ENCODE measurements at regions not wholly inside any gene's neighbourhood (a gene's known extent, or its start where the extent isn't known, plus 50 kb on each side); places are given as distances from the start of the nearest gene placed in this dataset.

DNA sequence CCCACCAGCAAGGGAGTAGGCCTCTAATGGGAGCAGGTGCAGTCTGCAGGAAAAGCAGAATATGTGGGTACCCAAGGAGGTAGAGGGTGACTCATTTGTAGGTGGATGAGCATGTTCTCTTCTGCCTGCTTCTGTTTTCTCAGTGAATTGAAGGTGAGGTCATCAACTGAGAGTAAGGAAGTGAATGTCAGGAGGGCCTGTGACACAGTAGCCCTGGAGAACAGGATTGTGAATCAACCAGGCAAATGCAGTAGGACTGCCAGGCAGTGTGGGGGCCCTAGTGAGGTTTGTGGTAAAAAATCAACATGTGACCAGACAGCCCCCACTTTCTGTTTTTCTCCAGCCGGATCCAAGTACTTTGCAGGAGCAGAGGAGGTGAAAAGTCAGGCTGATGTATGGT is 150.5 kb upstream of the SOX9 start:
- no peak for DNase-seq

DNA sequence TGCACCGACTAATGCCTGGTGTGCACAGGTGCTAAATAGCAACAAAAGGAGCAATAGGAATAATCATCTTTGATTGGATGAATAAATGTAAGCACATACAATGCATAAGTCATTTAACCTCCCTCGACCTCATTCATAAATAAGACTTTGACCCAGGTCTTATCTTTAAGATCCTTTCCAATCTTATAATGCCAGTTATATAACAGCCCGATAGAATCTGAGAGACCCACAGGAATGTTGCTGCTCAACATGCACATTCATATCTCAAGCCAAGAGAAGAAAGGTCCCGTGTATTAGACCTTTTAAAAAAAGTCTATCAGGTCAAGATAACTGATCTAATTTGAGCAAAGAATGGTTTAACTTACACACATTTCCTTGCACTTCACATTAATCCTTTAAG is 146.8 kb upstream of the SOX9 start:
- no peak for DNase-seq

DNA sequence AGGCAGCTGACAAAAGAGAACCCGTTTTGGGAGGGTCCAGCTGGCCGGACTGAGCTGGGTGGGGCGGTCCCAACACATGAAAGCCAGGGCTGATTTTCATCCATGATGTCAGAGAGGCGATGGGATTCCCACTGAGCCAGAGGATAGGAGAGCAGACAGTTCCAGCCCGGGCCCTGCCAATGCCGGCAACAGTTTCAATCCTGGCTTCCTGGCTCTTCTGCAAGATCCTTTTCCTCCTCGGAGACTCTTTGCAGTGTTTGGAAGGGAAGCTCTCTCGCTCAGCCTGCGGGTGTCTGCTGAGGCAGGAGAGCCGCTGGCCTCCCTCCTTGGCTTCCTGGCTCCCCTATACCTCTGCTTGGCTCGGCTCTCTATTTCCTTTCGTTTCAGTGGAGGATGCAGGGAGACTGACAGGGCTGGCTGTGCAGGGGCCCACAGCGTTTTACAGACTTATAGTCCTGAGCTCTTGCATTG is 145.5 kb upstream of the SOX9 start:
- DNase-seq, result no peak

DNA sequence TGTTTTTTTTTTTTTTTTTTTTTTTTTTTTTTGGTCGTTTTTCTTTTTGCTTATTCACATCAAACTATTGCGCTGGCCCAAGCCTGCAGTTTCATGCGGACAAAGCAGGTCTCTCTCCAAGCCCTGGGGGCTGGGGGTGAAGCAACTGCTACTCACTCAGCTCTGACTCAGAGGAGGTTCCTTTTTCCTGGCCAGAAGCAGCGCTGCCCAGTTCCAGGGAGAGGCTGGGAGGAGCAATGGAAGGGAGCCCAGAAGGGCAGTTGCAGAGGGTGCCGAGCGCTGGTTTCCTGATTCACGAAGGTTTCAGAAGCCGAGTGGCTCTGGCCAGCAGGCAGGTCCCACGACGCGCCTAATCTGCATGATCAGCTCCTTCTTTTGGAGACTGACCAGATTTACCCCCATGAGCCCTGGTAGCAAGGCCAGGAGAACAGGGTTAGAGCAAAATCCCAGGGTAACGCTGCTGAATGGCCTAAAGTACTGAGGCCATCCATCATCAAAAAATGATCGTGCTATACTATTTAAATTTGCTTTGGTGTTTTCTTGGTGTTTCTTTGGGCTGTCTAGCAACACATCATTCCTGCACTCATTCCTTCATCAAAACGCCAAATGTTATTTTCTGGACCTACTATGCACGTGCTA is 144.7 kb upstream of the SOX9 start:
- DNase-seq, result no peak

DNA sequence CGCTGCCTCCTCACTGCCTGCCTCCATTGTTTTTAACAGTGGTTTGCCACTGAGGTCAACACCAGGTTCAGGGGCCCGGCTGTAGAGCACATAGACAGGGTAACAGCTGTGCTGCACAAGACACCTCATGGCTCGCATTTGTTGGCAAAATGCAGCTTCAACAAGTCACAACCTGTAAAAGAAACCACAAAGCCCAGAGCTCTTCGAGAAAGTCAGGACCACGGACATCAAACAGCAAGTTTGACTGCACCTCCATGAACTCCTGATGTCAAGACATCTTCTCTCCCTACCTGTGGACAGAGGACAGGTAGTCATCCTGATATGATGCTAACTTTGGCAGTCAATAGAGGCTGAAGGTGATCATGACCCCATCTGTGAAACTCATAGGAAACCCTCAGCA is 142.4 kb upstream of the SOX9 start:
- no peak for DNase-seq

DNA sequence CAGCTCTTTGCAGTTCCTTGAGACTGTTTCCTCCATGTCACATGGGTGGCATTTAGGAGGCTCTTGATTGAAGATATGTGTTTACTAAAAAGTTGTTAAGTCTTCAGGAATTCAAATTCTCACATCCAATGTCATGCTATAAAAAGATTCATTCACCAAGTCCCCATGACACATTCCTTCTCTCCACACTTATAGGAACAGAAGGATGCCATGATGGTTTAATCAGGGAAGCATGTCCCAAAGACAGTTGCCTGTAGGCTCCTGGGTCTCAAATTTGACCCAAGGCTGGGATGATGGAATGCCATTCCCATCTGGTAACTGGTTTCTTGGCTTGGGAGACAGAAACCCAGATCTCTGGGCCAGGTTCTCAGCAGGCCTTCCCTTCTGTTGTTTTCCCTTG is 140.6 kb upstream of the SOX9 start:
- no peak for DNase-seq

DNA sequence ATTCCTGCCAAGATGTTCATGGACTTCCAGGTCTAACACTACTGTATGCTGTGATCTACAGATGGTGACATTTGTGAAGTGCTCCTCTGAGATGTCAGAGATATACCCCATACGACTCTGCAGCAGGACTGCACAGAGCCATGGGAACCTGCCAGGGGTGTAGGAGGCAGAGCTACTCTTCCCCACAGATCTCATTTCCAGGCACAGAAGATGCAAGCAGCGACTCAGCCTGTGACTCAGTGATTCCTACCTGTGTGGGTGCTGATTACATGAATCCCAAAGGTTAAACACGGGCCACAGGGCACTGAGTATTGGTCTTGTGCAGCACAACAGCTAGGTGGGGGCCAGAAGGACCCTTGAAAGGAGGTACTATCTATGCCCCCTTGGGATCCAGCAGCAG is 137.0 kb upstream of the SOX9 start:
- DNase-seq, result peak; percentile 21 to 30

DNA sequence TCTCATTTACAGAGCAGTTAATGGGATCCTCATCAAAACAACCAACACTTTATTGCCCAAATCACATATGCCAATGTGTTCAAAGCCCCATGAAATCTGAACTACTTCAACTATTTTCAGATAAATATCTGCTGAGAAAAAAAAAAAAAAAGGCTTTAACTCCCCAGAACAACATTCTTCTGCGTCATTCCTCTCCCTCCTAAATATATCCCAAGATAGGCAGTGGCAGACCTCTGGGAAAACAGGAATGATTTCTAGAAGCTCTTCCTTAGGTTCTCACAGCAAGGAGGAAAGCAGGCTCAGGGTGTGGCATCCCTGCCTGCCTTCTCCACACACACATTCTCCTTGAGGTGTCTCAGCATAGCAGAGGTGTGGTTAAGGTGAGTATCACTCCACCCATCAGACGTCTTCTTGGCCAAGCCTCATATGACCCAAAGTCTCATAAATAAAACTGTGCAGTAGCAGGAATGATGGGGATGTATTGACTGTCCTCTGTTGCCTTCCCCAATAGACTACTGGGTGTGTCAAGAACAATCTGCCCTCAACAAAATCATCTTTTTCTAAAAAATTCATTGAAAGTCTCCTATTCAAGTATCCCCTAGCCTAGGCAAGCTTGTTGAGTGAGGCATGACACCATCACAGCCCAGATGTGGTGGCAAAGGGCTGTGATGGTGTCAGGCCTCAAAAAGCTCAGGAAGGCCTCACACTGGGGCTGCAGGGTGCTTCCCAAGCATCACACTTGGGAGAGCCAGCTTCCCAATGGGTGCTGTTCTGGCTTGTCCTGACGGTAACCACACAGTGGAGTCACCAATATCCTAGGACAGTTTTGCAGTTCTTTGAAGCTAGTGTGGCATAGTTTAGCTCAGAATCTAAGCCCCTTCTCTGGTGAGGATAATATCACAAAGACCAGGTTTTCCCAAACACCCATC is 135.4 kb upstream of the SOX9 start:
- DNase-seq, result no peak

DNA sequence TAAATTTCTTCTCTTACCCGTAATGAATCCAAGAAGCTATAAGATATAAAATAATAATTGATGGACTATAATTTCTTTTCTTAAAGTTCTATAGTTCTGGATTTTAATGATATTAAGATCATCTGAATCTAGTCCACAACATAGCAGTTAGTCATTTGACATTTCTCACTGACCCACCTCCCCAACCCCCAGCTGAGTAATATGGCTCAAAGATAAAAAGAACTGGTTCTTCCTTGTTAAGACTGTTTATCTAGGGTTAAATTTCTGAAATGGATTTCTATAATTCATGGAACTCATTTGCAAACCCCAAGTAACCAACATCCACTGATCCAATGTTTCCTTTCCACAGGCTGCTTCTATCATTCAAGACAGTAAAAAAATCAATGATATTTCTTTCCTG is 133.9 kb upstream of the SOX9 start:
- no peak for DNase-seq

DNA sequence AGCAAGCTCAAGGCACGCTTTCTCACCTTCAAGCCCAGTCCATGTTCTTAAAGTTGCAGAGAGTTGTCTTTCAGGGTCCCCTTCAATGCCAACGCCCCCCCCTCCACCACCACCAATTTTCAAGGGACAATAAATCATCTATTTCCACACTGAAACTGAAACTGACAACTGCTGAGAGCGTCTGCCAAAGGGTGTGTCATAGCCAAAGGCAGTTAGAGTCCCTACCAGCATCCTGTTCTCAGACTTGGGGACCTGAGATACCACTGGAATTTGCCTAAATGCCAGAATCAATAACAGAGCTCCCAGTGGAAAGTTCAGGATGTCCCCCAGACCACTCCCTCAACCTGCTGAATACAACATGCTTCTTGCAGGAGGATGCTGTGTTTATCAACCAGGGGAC is 133.2 kb upstream of the SOX9 start:
- DNase-seq, result no peak

DNA sequence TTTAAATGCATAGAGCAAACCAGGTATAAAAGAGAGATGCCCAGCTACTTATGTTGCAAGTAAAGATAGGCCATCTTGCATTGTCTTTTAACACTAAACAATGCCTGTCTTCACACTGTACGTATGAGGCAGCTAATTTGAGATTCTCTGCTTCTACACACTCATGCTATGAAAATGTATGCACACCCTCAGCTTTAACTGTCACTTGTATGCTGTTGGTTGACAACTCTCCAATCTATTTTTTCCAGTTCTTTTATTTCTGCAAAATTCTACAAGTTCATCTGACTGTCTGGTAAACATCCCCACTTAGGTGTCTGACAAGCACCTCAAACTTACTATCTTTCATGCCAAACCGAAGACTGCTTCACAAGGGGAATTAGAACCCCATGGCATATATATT is 131.7 kb upstream of the SOX9 start:
- no peak for DNase-seq

DNA sequence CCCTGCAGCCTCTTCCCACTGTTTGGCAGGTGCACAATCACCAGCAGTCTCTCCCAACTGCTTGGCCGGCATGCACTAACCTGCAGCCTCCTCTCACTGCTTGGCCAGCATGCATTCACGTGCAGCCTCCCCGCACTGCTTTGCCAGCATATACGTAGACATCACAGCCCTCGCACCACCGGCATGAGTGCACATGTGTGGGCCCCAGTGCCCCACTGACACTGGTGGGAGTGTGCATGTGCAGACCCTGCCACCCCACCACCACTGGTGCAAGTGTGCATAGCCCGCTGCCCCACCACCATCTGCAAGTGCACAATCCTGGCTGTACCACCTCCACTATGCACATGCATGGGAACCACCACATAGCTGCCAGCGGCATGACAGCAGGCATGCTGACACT is 127.5 kb upstream of the SOX9 start:
- DNase-seq, result no peak

DNA sequence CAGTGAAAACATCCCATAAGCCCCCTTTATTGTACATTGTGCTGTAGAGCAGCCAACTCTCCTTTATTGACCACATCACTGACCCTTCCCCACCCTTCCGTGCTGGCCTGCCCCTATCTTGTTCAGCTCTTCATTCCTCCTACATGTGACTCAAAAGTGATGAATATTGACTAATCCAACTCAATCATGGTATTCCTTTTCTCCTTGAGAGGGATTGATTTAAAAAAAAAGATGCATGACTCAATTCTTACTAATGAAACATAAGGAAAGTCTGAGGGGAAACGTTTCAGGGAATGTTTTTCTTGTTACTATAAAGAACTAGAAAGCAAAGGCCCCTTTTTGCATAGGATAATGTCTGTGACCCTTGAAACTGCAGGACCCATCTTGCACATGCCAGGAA is 125.2 kb upstream of the SOX9 start:
- no peak for DNase-seq

DNA sequence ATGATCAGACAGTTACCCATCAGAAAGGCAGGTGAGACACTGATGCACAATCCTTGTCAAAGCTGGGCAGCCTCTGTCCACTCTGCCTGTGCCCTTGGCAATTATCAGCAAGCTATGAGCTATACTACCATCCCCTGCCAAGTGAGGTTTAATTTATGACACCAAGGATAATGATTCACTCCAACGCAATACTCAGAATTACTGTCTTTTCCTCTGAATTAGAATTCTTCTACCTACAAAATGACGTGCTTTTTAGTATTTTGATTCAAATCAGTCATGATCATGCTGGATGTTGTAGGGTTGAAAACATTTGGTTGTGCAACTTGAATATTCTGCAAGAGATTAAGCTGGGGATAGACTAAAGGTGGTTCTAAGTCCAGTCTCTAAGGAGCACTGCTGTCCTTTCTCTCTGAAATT is 116.8 kb upstream of the SOX9 start:
- no peak for DNase-seq

DNA sequence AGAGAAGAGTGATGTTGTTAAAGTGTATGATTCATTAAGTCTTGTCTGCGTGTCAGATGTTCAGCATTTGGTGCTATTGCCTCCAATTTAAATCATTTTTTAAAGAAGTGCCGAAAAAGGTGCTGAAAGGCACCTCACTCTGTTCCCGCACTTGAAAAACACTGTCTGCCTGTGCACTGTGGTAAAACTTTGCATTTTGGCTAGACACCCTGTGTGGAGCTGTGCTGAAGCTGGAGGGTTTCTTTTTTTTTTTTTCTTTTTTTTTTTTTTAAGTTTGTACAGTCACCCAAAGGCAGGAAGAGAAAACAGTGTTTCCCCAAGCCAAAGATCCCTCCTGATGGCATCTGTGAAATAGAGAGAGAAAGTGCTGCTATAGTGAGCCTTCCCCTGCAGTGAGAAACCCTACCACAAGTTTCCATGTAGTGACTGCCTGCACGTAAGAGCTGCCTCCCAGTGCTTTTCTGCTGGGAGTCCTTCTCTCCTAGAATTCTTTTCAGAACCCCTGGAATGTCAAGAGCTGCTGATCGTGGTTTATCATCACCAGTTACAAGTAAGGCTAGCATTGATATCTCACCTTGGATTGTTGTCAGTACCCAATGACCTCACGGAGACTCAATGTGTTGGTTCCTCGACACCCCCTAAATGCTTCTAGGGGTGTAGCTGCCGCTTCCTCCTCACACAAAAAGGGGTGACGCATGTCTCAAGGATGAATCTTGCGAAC is 116.0 kb upstream of the SOX9 start:
- no peak for DNase-seq

DNA sequence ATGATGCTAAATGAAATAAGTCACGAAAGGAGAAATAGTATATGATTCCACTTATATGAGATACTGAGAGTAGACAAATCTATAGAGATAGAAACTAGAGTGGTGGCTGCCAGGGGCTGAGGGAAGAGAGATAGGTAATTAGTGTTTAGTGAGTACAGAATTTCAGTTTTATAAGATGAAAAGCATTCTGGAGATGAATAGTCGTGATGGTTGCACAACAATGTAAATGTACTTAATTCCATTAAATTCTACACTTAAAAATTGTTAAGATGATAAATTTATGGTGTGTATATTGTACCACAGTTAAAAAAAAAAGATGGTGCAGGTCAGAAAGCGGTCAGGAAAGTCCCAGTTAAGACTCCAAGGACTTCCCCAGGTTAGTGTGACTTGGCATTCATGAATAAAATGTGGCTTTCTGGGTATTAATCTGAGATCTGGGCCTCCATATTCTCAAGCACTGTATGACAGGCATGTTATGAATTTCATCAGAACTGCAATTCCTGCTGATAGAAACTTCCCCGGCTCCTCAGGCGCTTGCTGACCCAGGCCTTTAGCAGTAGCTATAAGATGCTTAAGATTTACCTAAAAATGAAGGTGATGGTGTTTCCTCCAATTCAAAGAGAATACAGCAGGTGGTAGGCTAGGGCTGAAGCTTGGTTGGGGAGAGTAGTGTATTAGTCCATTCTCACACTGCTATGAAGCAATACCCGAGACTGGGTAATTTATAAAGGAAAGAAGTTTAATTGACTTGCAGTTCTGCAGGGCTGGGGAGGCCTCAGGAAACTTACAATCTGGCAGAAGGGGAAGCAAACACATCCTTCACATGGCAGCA is 115.3 kb upstream of the SOX9 start:
- no peak for DNase-seq

DNA sequence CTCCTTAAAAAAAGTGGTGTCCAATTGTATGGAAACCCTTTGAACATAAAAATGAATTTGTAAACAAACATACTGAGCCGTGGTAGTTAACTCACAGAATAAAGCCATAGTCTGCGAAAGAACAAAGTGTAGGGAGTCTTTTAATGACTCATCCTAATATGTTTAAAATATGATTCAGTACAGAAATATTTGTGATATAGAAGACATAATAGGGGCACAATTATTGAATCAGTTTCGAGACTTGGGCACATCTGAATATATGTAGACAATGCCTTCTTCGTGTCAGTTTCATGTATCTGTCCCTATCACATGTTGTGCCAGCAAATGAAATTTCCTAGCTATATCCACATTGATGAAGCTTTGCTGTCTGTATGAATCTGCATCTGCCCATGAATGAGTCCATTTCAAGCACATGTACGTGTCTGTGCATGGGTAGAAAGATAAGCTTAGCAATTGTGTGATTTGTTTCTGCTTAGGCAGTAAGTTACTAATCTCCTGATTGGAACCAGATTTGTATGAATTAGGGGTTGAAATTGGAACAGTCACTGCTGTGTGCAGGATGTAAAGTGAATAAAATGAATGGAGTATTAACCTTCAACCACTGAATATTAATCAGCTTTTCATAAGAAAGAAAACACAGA is 112.5 kb upstream of the SOX9 start:
- no peak for DNase-seq

DNA sequence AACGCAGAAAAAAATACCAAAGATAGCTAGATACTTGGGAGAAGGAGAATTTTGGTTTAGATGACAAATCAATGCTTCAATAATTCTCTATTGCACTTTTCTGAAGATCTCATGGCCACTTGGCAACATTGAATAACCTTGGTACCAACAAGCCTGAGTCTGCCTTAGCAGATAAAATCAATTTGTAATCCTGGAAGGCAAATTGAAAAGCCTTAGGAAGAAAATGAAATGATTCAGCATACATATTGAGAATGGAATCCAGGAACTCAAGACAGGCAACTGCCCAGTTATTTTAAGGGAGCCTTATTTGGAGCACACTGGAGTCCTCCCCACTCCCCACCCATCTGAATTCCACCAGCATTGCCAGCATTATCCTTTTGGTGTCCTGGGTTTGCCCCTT is 109.3 kb upstream of the SOX9 start:
- DNase-seq, result no peak

DNA sequence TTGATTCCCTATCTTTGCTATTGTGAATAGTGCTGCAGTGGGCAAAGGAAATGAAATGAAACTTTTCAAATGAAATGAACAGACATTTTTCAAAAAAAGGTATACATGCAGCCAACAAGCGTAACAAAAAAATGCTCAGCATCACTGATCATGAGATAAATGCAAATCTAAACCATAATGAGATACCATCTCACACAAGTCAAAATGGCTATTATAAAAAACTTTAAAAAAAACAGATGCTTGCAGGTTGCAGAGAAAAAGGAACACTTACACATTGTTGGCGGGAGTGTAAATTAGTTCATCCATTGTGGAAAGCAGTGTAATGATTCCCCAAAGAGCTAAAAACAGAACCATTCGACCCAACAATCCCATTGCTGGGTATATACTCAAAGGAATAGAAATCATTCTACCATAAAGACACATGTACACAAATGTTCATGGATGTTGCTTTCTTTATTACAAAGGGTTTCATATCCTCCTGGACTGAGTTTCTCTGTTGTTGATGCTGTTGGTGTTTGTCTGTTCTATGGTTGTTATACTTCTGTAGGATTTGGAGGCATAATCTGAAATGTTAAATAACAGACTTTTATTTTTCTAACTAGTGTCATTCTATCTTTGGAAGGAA is 99.3 kb upstream of the SOX9 start:
- DNase-seq, result no peak

DNA sequence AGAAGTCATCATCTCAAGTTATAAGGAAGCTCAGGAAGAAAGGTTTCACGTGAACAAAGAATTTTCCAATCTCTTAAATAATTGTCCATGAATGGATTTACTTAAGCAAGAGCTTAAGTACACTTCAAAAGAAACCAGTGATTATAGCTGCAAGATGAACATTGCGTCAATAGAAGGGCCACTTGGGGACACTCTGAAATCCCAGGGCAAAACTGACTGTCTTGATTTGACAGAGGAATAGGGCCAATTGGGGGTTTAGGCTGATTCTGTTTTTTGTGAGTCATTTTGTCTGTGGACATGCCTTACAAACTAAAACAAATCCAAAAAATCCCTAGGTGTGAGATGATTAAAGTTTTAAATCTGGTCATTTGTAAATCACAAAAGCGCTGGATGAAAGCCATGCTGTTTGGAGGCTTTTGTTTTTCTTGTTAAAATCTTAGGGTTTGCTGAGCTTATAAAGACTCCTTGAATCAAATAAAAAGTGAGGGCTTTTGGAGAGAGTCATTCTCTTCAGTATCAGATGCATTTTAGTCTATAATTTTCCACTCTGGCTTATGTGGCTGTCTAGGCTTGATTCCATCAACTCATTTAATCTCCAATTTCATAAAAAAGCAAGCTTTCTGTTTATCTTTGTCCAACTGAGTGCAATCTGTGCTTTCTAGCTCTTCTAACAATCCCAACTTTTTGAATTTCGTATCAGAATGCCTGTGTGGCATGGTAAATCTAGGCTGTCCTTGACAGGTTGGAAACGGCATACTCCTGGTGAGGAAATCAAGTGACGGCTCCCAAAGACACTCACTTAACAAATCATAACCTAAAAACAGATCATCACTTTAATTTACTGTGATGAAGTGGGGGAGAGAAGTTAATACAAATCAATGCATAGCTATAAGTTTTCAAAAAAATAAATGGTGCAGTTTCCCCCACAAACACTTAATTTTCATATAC is 98.2 kb upstream of the SOX9 start:
- DNase-seq, result no peak

DNA sequence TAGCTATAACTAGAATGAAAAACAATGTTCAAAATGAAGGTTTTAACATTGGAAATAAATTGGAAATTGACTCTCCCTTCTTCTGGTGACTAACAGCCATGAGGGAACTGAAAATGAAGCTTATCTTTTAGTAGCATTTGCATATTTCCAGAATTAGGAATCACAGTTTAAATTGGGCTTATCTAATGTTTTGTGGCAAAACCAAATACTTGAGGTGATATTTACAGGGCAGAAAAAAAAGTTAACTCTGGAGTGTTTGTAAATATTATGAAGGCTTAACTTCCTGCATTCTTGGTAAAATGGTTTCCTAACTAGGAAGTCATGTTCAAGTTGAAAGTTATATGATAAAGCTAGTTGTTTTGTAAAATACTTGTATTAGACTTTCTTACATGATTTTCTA is 96.4 kb upstream of the SOX9 start:
- no peak for DNase-seq

Data from activated T-cell treated with anti-CD3 and anti-CD28 coated beads, Interleukin-2, amount 50 U/mL, for 48 hours (primary cell).